NB4 (cell line): ENCODE measurements at regions not wholly inside any gene's neighbourhood (a gene's known extent, or its start where the extent isn't known, plus 50 kb on each side); places are given as distances from the start of the nearest gene placed in this dataset.

Experiments used
- DNase-seq: peaks from one replicate; pipeline ENCODE4 v3.0.0; 2010; ENCODE audit warnings: low read depth
- H3K4me3 ChIP-seq: one replicate; pipeline ENCODE4 v1.5.1; 2011; ENCODE audit warnings: mild to moderate bottlenecking, low read depth, low read length, moderate library complexity
- CTCF ChIP-seq: IDR thresholded peaks from one replicate; pipeline ENCODE4 v1.5.1; 2012; ENCODE audit warnings: low read depth, low read length
- MYC ChIP-seq: IDR thresholded peaks from 2 replicates; pipeline ENCODE4 v1.6.1; 2011; ENCODE audit warnings: low read depth, low read length
- POLR2A ChIP-seq: IDR thresholded peaks from 2 replicates; pipeline ENCODE4 v1.6.1; 2011; ENCODE audit warnings: mild to moderate bottlenecking; ENCODE audit not compliant: insufficient read length; ENCODE audit errors: extremely low read depth
- TF ChIP-seq, protein P1 (sequence below): IDR thresholded peaks from 2 replicates; pipeline ENCODE4 v1.6.1; 2011; ENCODE audit warnings: low read depth, low read length

DNA sequence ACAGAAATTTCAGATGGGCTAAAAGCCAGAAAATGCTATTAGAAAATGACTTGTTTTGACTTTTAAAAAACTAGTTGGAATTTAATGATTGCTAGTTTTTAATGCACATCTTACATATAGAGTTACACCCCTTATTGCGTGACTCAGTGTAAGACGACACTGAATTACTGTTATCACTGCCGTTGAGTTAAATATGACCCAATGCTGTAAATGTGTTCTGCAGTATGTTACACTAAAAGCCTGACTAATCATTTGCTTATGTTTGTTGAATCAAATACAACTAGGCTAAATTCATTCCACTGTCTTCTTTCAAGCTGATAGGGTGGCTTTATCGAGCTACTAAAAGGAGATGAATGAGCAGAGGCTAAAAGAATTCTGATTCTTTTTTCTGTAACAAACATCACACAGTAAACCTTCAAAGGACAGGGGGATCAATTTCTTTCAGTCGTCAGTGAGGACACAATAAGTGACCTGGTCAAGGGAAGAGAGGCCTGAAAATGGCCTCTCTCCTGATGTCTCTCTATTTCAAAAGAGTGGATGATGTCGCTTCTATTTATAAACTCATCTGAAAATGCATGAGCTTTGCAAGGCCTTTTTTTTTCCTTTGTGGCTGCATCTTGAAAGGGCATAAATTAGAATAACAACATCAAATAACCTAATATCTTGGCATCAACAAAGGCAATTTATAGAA is 142.2 kb upstream of the KCNIP4 start:
- TF ChIP-seq, protein P1, sequence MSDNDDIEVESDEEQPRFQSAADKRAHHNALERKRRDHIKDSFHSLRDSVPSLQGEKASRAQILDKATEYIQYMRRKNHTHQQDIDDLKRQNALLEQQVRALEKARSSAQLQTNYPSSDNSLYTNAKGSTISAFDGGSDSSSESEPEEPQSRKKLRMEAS, result no peak
- no peak for TF ChIP-seq MYC
- no peak for TF ChIP-seq POLR2A
- no peak for TF ChIP-seq CTCF
- no peak for DNase-seq
- H3K4me3 ChIP-seq, result no peak overlapping the region

DNA sequence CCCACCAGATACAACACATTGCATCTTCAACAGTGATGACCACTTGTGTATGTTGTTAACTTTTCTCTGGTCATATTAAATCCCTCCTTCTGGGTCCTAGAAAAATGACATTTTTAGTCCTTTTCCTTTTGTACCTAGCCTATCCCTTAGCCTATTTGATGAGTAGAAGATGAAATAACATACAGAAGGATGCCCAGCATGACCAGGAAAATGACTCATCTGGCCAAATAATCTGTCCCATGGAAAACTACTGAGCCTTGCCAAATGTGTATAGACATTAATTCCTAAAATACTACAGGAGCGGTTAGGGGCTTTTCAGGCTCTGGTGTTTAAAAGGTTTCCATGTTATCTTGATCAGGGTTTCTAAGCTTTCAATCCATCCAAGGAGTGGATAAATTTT is 129.0 kb upstream of the KCNIP4 start:
- no peak for TF ChIP-seq MYC
- no peak for TF ChIP-seq CTCF
- TF ChIP-seq, protein P1, result no peak
- no peak for TF ChIP-seq POLR2A

GRCh38 chr4:22072726-22073125 is 124.2 kb upstream of the KCNIP4 start:
- no peak for DNase-seq
- H3K4me3 ChIP-seq, result no peak overlapping the region
- TF ChIP-seq CTCF (no peak), POLR2A (no peak), MYC (no peak)
- TF ChIP-seq, protein P1, result no peak

More for the DNA sequence above, 129.0 kb upstream of the KCNIP4 start:
- no peak for DNase-seq
- H3K4me3 ChIP-seq, result no peak overlapping the region

DNA sequence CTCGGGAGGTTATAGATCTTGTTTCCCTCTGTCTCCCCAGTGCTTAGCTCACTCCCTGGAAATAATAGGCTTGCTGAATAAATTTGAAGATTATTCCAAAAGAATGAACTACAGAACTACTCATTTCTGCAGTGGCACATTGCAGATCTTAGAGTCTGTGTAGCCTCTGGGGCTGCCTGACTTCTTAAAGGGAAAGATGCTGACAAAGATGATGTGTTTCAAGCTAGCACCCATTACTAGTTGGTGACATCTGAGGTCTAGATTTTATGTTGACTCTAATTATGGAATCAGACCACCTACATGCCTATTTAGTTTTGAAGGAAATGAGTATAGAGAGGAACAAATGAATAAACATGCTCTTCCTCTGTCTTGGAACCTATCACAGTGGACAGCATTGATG is 123.7 kb upstream of the KCNIP4 start:
- no peak for DNase-seq
- TF ChIP-seq CTCF (no peak), MYC (no peak), POLR2A (no peak)
- TF ChIP-seq, protein P1, result no peak
- no peak overlapping the region for H3K4me3 ChIP-seq

- no peak for DNase-seq
- TF ChIP-seq, protein P1, result no peak
- TF ChIP-seq POLR2A (no peak), MYC (no peak), CTCF (no peak)
- no peak overlapping the region for H3K4me3 ChIP-seq
These were observed 123.2 kb upstream of the KCNIP4 start for GRCh38 chr4:22071749-22072148.
